Suprapubic skin (tissue), 4 donors: ENCODE measurements at regions not wholly inside any gene's neighbourhood (a gene's known extent, or its start where the extent isn't known, plus 50 kb on each side); places are given as distances from the start of the nearest gene placed in this dataset.
A peak's percentile ranks its signal among the peaks of the same experiment; 100 is the strongest.

ENCODE experiments used
- DNase-seq, 2 donors: peaks; one replicate each; pipeline ENCODE4 v3.0.0-alpha.2; 2019; ENCODE audit warnings: low spot score in 2 of 2
- H3K27ac ChIP-seq: fragments of 200-600 bp; sonication (generic); one replicate; pipeline ENCODE4 v1.5.1; 2019
- H3K27me3 ChIP-seq: fragments of 200-600 bp; sonication (generic); one replicate; pipeline ENCODE4 v1.5.1; 2019
- H3K36me3 ChIP-seq: fragments of 200-600 bp; sonication (generic); one replicate; pipeline ENCODE4 v1.5.1; 2019
- H3K4me1 ChIP-seq: fragments of 200-600 bp; sonication (generic); one replicate; pipeline ENCODE4 v1.5.1; 2019
- H3K4me3 ChIP-seq: fragments of 200-600 bp; sonication (generic); one replicate; pipeline ENCODE4 v1.5.1; 2019; ENCODE audit warnings: mild to moderate bottlenecking
- H3K9me3 ChIP-seq: fragments of 200-600 bp; sonication (generic); one replicate; pipeline ENCODE4 v1.5.1; 2019
- EP300 ChIP-seq: sonication (generic); formaldehyde crosslinking; IDR thresholded peaks from one replicate; pipeline ENCODE4 v1.6.1; 2017; ENCODE audit warnings: antibody characterized with exemption
- POLR2A ChIP-seq, 2 donors: fragments of 450-650 bp; IDR thresholded peaks; one replicate each; pipeline ENCODE4 v1.6.1; 2017; ENCODE audit warnings: antibody characterized with exemption in 2 of 2, mild to moderate bottlenecking in 2 of 2, moderate library complexity in 2 of 2
- POLR2AphosphoS5 ChIP-seq, 3 donors: sonication (generic); formaldehyde crosslinking; IDR thresholded peaks; one replicate each; pipeline ENCODE4 v1.6.1; 2017; ENCODE audit warnings: antibody characterized with exemption in 3 of 3
- WGBS: methylation state at CpG from one replicate; pipeline ENCODE4 v1.1.5; 2018; 5-methylcytosine and 5-hydroxymethylcytosine counted together
- TF ChIP-seq, protein P1 (sequence below), 2 donors: fragments of 200-600 bp in 1 of 2; fragments of 450-650 bp in 1 of 2; sonication (generic) in 1 of 2; IDR thresholded peaks; one replicate each; pipeline ENCODE4 v1.5.1; 2016 to 2019; ENCODE audit warnings: antibody characterized with exemption in 2 of 2, mild to moderate bottlenecking in 1 of 2, moderate library complexity in 1 of 2

DNA sequence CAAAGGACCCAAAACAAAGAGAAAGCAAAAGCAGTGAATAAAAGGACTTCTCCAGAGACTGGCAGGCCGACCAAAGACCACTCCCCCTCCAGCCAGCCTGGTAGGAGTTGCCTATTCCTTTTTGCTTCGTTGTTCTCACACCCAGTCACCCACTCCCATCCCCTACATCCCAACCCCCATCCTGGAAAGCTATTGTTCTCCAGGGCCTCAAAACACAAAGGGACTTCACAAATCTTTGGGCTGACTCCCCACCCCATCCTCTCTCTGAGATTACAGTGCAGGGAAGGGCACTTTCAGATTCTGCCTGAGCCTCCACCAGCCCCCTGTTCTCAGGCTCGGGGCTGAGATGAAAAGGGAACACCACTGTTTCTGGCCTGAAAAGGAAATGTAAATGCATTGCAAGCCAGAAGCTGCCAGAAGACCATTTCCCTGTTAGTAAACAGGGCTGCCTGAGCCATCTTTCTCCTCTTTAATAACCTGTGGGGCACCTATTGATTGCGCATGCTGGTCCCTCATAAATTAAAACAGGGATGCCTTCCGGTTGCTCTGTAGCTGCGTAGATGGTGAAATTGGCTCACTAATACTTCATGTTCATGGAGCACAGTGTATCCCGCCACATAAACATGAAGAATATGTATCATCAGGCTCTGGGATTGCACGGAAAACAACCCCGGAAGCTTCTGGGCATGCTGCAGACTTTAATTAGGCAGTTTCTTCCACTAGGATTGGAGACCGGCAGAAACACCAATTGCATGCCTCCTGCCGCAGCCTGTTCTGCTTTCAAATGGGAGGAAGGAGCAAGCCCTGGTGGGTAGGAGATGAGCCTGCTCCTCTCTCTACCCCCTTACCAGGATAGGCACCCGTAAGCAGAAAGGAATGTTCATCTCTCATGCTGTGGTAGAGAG is 130.3 kb upstream of the FUT8 start:
- 37% methylated on average over 9 of the region's 12 CpGs for WGBS
- peak overlapping the region; percentile 26 for H3K4me3 ChIP-seq
- DNase-seq: no peak
- no peak overlapping the region for H3K27ac ChIP-seq
- H3K36me3 ChIP-seq: no peaks in the 10 kb centered on the region
- H3K27me3 ChIP-seq: no peaks in the 10 kb centered on the region
- TF ChIP-seq POLR2A (IDR thresholded peaks at IDR 0.05): no peak
- H3K4me1 ChIP-seq: peaks cover 15% of the 10 kb centered on the region
- no peaks in the 10 kb centered on the region for H3K9me3 ChIP-seq

DNA sequence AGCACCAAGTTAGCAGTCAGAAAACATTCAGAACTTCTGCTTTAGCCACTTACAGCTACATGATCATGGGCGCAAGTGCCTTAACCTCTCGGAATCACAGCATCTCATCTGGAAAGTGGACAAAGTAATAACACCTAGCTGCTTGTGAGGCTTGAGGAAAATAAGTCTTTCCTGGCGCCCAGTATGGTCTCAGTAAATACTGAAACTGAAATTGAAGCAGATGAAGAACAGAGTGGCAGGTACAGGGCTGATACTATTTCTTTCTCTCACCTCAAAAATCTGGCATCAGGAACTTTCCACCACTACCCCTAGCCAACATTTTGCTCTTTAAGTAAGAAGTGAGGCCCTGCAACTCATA is 129.7 kb upstream of the FUT8 start:
- Histone ChIP-seq H3K9me3 (no peaks in the 10 kb centered on the region), H3K27ac (no peak overlapping the region), H3K4me3 (peak overlapping the region; percentile 26), H3K36me3 (no peaks in the 10 kb centered on the region), H3K27me3 (no peaks in the 10 kb centered on the region), H3K4me1 (peaks cover 15% of the 10 kb centered on the region)
- no peak for DNase-seq
- TF ChIP-seq, protein P1, sequence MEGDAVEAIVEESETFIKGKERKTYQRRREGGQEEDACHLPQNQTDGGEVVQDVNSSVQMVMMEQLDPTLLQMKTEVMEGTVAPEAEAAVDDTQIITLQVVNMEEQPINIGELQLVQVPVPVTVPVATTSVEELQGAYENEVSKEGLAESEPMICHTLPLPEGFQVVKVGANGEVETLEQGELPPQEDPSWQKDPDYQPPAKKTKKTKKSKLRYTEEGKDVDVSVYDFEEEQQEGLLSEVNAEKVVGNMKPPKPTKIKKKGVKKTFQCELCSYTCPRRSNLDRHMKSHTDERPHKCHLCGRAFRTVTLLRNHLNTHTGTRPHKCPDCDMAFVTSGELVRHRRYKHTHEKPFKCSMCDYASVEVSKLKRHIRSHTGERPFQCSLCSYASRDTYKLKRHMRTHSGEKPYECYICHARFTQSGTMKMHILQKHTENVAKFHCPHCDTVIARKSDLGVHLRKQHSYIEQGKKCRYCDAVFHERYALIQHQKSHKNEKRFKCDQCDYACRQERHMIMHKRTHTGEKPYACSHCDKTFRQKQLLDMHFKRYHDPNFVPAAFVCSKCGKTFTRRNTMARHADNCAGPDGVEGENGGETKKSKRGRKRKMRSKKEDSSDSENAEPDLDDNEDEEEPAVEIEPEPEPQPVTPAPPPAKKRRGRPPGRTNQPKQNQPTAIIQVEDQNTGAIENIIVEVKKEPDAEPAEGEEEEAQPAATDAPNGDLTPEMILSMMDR (IDR thresholded peaks at IDR 0.05): no peak
- no peak for TF ChIP-seq EP300
- WGBS: 78% methylated on average over 3 of the region's 3 CpGs

DNA sequence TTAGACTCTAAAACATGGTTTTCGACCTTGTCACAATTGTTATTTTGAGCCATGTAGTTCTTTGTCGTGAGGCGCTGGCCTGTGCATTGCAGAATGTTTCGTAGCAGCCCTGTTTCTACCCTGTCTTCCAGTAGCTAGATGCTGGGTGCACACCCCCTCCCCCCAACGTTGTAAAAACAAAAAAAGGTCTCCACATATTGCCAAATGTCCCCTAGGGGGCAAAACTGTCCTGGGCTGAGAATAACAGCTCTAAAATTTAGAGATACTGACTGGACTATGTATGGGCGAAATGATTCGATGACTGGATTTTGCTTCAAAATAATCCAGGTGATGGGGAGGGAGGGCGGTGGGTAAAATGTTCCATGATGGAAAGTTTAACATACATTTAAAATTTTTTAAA is 126.1 kb upstream of the FUT8 start:
- TF ChIP-seq POLR2AphosphoS5 (IDR thresholded peaks at IDR 0.05): no peak
- TF ChIP-seq POLR2A (IDR thresholded peaks at IDR 0.05): no peak
- TF ChIP-seq, protein P1 (IDR thresholded peaks at IDR 0.05): no peak
- DNase-seq: no peak
- no peaks in the 10 kb centered on the region for H3K36me3 ChIP-seq
- no peaks in the 10 kb centered on the region for H3K27me3 ChIP-seq
- no peaks in the 10 kb centered on the region for H3K9me3 ChIP-seq
- H3K27ac ChIP-seq: no peak overlapping the region
- 82% methylated on average over 8 of the region's 8 CpGs for WGBS
- H3K4me1 ChIP-seq: peaks cover 15% of the 10 kb centered on the region
- H3K4me3 ChIP-seq: no peak overlapping the region

DNA sequence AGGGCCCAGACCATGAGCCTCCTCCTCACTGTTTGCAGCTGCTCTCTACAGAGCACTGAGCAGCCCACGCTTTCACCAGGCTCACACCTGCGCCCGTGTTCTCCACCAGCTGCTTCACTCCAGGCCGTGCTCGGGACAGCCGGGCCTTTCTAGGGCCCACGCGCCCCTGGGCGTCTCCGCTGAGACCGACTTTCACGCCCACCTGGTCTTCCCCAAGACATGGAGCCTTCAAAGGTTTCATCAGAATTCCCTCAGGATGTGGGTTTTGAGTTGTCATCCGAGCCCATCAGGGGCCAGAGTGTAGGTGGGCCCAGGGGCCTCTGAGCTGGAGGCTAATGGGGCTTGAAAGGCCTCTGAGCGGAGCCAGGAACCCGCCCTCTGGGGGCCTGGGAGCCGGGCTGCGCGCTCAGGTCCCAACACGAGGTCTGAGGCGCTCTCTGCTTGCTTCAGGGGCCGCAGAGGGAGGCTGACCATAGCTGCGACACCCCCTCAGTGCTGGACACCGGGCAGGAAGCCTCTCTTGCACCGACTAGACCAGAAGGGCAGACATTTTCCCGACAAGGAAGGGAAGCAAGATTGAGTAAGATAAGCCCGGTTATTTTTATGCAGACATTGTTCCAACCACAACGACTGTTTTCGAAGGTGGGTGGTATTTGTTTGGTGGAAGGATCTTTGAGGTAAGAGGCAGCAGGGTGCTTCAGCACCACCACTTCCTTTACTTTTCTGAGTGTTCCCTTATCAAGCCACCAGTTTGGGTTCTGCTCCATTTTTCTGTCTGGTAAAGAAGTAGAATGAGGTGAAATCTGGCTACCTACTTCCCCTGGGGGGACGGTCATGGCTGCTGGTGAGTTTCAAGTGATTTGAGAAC is 125.0 kb upstream of the FUT8 start:
- no peaks in the 10 kb centered on the region for H3K9me3 ChIP-seq
- peaks cover 7% of the 10 kb centered on the region for H3K4me1 ChIP-seq
- no peaks in the 10 kb centered on the region for H3K36me3 ChIP-seq
- H3K27ac ChIP-seq: no peak overlapping the region
- DNase-seq: no peak
- no peak overlapping the region for H3K4me3 ChIP-seq
- WGBS: 83% methylated on average over 20 of the region's 29 CpGs
- TF ChIP-seq POLR2AphosphoS5 (IDR thresholded peaks at IDR 0.05): no peak
- no peak for TF ChIP-seq EP300
- H3K27me3 ChIP-seq: no peaks in the 10 kb centered on the region

DNA sequence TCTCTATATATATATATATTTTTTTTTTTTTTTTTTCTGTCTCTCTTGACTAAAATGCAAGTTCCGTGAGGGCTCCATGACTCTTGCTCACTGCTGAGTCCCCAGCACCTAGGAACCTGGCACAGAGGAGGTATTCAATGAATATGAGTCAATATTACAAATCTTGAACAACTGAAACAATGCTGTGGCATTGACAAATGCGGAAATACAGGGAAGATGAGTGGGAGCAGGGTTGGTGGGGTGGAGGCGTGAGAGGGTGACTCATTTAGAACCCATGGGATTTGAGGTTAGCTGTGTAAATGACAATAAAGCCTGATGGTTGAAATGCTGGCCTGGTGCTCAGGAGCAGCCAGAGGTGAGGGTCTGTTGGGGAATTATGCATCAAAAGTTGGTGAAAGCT is 121.7 kb upstream of the FUT8 start:
- Histone ChIP-seq H3K4me1 (no peaks in the 10 kb centered on the region), H3K27ac (no peak overlapping the region), H3K36me3 (no peaks in the 10 kb centered on the region), H3K27me3 (no peaks in the 10 kb centered on the region), H3K4me3 (no peak overlapping the region), H3K9me3 (no peaks in the 10 kb centered on the region)
- TF ChIP-seq, protein P1 (IDR thresholded peaks at IDR 0.05): no peak
- TF ChIP-seq EP300: no peak
- TF ChIP-seq POLR2A (IDR thresholded peaks at IDR 0.05): no peak
- no peak for TF ChIP-seq POLR2AphosphoS5 (IDR thresholded peaks at IDR 0.05)
- no peak for DNase-seq
- WGBS: 83% methylated on average over 3 of the region's 3 CpGs

DNA sequence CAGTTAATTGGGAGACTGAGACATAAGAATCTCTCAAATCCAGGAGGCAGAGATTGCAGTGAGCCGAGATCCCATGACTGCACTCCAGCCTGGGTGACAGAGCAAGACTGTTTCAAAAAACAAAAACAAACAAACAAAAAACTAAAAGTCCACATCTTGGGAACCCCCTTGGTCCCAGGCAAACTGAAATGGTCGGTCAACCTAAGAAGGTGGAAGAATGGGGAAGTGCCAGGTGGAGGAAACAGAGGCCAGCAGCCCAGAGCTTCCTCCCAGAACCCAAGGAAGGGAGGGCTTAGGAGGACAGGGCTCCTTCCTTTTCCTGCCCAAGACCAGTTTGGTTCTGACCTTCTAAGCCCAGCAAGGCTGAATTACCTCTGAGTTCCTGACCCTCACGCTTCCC is 121.0 kb upstream of the FUT8 start:
- Histone ChIP-seq H3K4me1 (no peaks in the 10 kb centered on the region), H3K9me3 (no peaks in the 10 kb centered on the region), H3K27me3 (no peaks in the 10 kb centered on the region), H3K27ac (no peak overlapping the region), H3K36me3 (no peaks in the 10 kb centered on the region), H3K4me3 (no peak overlapping the region)
- DNase-seq: no peak
- no peak for TF ChIP-seq POLR2AphosphoS5 (IDR thresholded peaks at IDR 0.05)
- TF ChIP-seq, protein P1 (IDR thresholded peaks at IDR 0.05): no peak
- TF ChIP-seq POLR2A (IDR thresholded peaks at IDR 0.05): no peak
- no peak for TF ChIP-seq EP300
- 63% methylated on average over 3 of the region's 3 CpGs for WGBS
